H1 (cell line): ENCODE measurements at regions not wholly inside any gene's neighbourhood (a gene's known extent, or its start where the extent isn't known, plus 50 kb on each side); places are given as distances from the start of the nearest gene placed in this dataset.

Experiments
- CTCF ChIA-PET: fragments of 300-600 bp; sonication (Branson Sonifier 250); formaldehyde crosslinking; loops from one replicate; lab custom pipeline; 2021; ENCODE audit not compliant: partially characterized antibody; lab: Charles Lee
- POLR2A ChIA-PET: fragments of 300-600 bp; sonication (Branson Sonifier 250); formaldehyde crosslinking; loops from one replicate; lab custom pipeline; 2021; ENCODE audit warnings: inconsistent platforms; ENCODE audit not compliant: partially characterized antibody; lab: Charles Lee
- DNase-seq, 2 experiments: peaks; one replicate each; pipeline versions ENCODE4 v3.0.0 to v3.0.0-alpha.2; 2010 to 2022; ENCODE audit warnings: low spot score in 2 of 2, low read depth in 1 of 2, mixed read lengths in 1 of 2
- FAIRE-seq: peaks from 2 replicates; lab custom pipeline; 2011; peaks lifted over from hg19 to GRCh38; lab: Jason Lieb, UNC
- H2AFZ ChIP-seq: 2 replicates; pipeline ENCODE4 v1.8.1; 2012; ENCODE audit warnings: low read length, inconsistent platforms
- H2AK5ac ChIP-seq: 2 replicates; pipeline ENCODE4 v1.6.1; 2013; ENCODE audit warnings: low read depth, low read length
- H2BK120ac ChIP-seq: replicated peaks from 2 replicates; pipeline ENCODE3; 2013; ENCODE audit warnings: low read depth, low read length, inconsistent platforms
- H2BK12ac ChIP-seq: 2 replicates; pipeline ENCODE4 v1.6.1; 2013; ENCODE audit warnings: low read depth, low read length
- H2BK15ac ChIP-seq: 2 replicates; pipeline ENCODE4 v1.6.1; 2013; ENCODE audit warnings: low read length
- H2BK20ac ChIP-seq: 2 replicates; pipeline ENCODE4 v1.6.1; 2013; ENCODE audit warnings: low read length
- H2BK5ac ChIP-seq: 2 replicates; pipeline ENCODE4 v1.6.1; 2013; ENCODE audit warnings: low read depth, low read length
- H3K14ac ChIP-seq: 2 replicates; pipeline ENCODE4 v1.6.1; 2013; ENCODE audit warnings: inconsistent platforms; ENCODE audit not compliant: insufficient read length
- H3K18ac ChIP-seq: 2 replicates; pipeline ENCODE4 v1.6.1; 2013; ENCODE audit warnings: low read length; ENCODE audit errors: extremely low read depth
- H3K23ac ChIP-seq: 2 replicates; pipeline ENCODE4 v1.6.1; 2013; ENCODE audit warnings: inconsistent platforms; ENCODE audit not compliant: insufficient read length
- H3K23me2 ChIP-seq: 2 replicates; pipeline ENCODE4 v1.6.1; 2013; ENCODE audit warnings: low read depth, low read length
- H3K27ac ChIP-seq: 2 replicates; pipeline ENCODE4 v1.6.1; 2011; ENCODE audit warnings: low read depth, low read length, inconsistent platforms
- H3K27me3 ChIP-seq, 4 experiments: replicated peaks in 1 of 4; 1 replicate in 1 of 4; 2 replicates in 3 of 4; pipeline versions ENCODE4 v1.6.1 to v1.8.1; 2011 to 2013; ENCODE audit warnings: low read length in 3 of 4, mild to moderate bottlenecking in 3 of 4, inconsistent platforms in 2 of 4, mixed read lengths in 2 of 4, moderate library complexity in 1 of 4; ENCODE audit not compliant: control insufficient read depth in 3 of 4, insufficient read depth in 3 of 4; ENCODE audit errors: extremely low read depth in 1 of 4
- H3K36me3 ChIP-seq, 4 experiments: 2 replicates each; pipeline versions ENCODE4 v1.6.1 to v1.8.1; 2011 to 2013; ENCODE audit warnings: mild to moderate bottlenecking in 4 of 4, low read length in 3 of 4, moderate library complexity in 2 of 4, control low read depth in 1 of 4, inconsistent platforms in 1 of 4; ENCODE audit not compliant: insufficient read depth in 4 of 4, control insufficient read depth in 2 of 4
- H3K4ac ChIP-seq: replicated peaks from 2 replicates; pipeline ENCODE3; 2013; ENCODE audit warnings: low read length, low read depth, mixed read lengths, inconsistent platforms; ENCODE audit not compliant: insufficient read length
- H3K4me1 ChIP-seq, 4 experiments: replicated peaks in 1 of 4; 1 replicate in 1 of 4; 2 replicates in 3 of 4; pipeline versions ENCODE4 v1.6.1 to v1.8.1; 2011 to 2013; ENCODE audit warnings: low read length in 3 of 4, inconsistent platforms in 2 of 4, mixed read lengths in 1 of 4; ENCODE audit not compliant: insufficient read depth in 4 of 4, control insufficient read depth in 3 of 4
- H3K4me2 ChIP-seq, 2 experiments: 2 replicates each; pipeline versions ENCODE4 v1.6.1 to v1.8.1; 2011 to 2013; ENCODE audit warnings: low read depth in 2 of 2, low read length in 2 of 2, control low read depth in 1 of 2, inconsistent platforms in 1 of 2, mild to moderate bottlenecking in 1 of 2; ENCODE audit not compliant: insufficient read depth in 1 of 2
- H3K4me3 ChIP-seq, 4 experiments: fragments of 200-600, 300-600 bp in 1 of 4; sonication (generic), shearing (Covaris generic), sonication (Bioruptor Twin) in 1 of 4; 2 replicates each; pipeline versions ENCODE4 v1.5.1 to v1.8.1; 2011 to 2016; ENCODE audit warnings: low read length in 4 of 4, low read depth in 3 of 4, control low read depth in 2 of 4, inconsistent platforms in 2 of 4, mild to moderate bottlenecking in 2 of 4, mixed read lengths in 1 of 4, moderate library complexity in 1 of 4; ENCODE audit not compliant: insufficient read depth in 2 of 4; ENCODE audit errors: extremely low read depth in 1 of 4
- H3K56ac ChIP-seq: replicated peaks from 2 replicates; pipeline ENCODE3; 2013; ENCODE audit warnings: low read depth, mild to moderate bottlenecking, mixed read lengths, low read length, inconsistent platforms; ENCODE audit not compliant: insufficient read length
- H3K79me1 ChIP-seq: 2 replicates; pipeline ENCODE4 v1.6.1; 2013; ENCODE audit warnings: low read depth, low read length, control low read depth
- H3K79me2 ChIP-seq, 2 experiments: 2 replicates each; pipeline versions ENCODE4 v1.6.1 to v1.8.1; 2012 to 2013; ENCODE audit warnings: low read length in 2 of 2, mild to moderate bottlenecking in 2 of 2, inconsistent platforms in 1 of 2; ENCODE audit not compliant: insufficient read depth in 2 of 2, control insufficient read depth in 1 of 2
- H3K9ac ChIP-seq, 4 experiments: replicated peaks in 1 of 4; 1 replicate in 1 of 4; 2 replicates in 3 of 4; pipeline versions ENCODE4 v1.6.1 to v1.8.1; 2011 to 2013; ENCODE audit warnings: low read depth in 3 of 4, low read length in 3 of 4, control low read depth in 2 of 4, mild to moderate bottlenecking in 2 of 4, moderate library complexity in 2 of 4, inconsistent platforms in 1 of 4; ENCODE audit errors: extremely low read depth in 1 of 4
- H3K9me3 ChIP-seq, 2 experiments: 2 replicates each; pipeline versions ENCODE4 v1.6.1 to v1.8.1; 2012 to 2013; ENCODE audit warnings: mild to moderate bottlenecking in 2 of 2, moderate library complexity in 2 of 2, control low read depth in 1 of 2, inconsistent platforms in 1 of 2, low read depth in 1 of 2, low read length in 1 of 2, mixed read lengths in 1 of 2; ENCODE audit not compliant: insufficient read depth in 2 of 2
- H4K20me1 ChIP-seq, 2 experiments: replicated peaks in 1 of 2; 2 replicates each; pipeline versions ENCODE3 to v1.8.1; 2011 to 2013; ENCODE audit warnings: inconsistent platforms in 2 of 2, low read length in 2 of 2, mild to moderate bottlenecking in 1 of 2; ENCODE audit not compliant: insufficient read depth in 2 of 2, control insufficient read depth in 1 of 2
- H4K5ac ChIP-seq: 2 replicates; pipeline ENCODE4 v1.6.1; 2013; ENCODE audit warnings: low read length, low read depth, mixed read lengths, inconsistent platforms; ENCODE audit not compliant: insufficient read length
- H4K8ac ChIP-seq: 2 replicates; pipeline ENCODE4 v1.8.0; 2013; ENCODE audit warnings: mild to moderate bottlenecking, moderate library complexity, low read length, inconsistent platforms; ENCODE audit not compliant: insufficient read depth; ENCODE audit errors: extremely low read depth
- H4K91ac ChIP-seq: replicated peaks from 2 replicates; pipeline ENCODE3; 2013; ENCODE audit warnings: low read length, mixed read lengths, inconsistent platforms; ENCODE audit not compliant: insufficient read length
- POLR2AphosphoS5 ChIP-seq: IDR thresholded peaks from 2 replicates; pipeline ENCODE4 v1.6.1; 2011; ENCODE audit warnings: low read depth, low read length
- RFX5 ChIP-seq: IDR thresholded peaks from 2 replicates; pipeline ENCODE4 v1.6.1; 2011; ENCODE audit warnings: low read depth, low read length, improper control_type of control experiment, borderline replicate concordance
- WGBS, 2 experiments: shearing (Covaris generic) in 1 of 2; methylation state at CpG; one replicate each; pipeline versions ENCODE4 v1.1.6 to v1.1.7; 2013 to 2015; ENCODE audit warnings: low lambda C conversion rate in 2 of 2, mixed read lengths in 2 of 2, inconsistent platforms in 1 of 2, low coverage in 1 of 2, missing lambda C conversion rate in 1 of 2; ENCODE audit not compliant: insufficient replicate concordance in 2 of 2, insufficient coverage in 1 of 2, insufficient read length in 1 of 2; ENCODE audit errors: extremely low coverage in 1 of 2, missing lambda C conversion rate in 1 of 2; 5-methylcytosine and 5-hydroxymethylcytosine counted together

DNA sequence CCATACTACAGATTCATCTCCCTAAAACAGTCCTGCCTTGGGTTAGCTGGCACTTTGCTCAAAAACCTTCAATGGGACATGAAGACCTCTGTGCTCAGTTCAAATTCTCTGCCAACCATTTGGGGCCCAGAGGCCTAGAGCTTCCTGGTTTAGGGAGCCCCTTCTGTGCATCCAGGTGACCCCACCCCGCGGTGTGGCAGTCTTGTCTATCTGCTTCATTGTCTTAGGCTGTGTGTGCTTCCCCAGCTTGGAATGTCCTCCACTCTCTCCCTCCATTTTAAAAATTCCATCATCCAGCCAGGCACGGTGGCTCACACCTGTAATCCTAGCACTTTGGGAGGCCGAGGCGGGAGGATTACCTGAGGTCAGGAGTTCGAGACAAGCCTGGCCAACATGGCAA is 99.0 kb upstream of the NEO1 start:
- no peak overlapping the region for H3K14ac ChIP-seq
- WGBS, 2 experiments = 94% methylated on average over 6 of the region's 6 CpGs; no CpG with 5 or more reads in 1 of the 2 experiments
- no peak overlapping the region for H3K4me2 ChIP-seq
- no peak overlapping the region for H3K27ac ChIP-seq
- no peak overlapping the region; the same call in 1 of the 2 replicates for H2BK15ac ChIP-seq
- no peak overlapping the region for H3K18ac ChIP-seq
- H3K4me1 ChIP-seq = no peaks in the 10 kb centered on the region
- no peaks in the 10 kb centered on the region for H3K79me2 ChIP-seq
- H3K4me3 ChIP-seq = no peak overlapping the region
- H3K9me3 ChIP-seq = no peaks in the 10 kb centered on the region
- no peaks in the 10 kb centered on the region for H3K79me1 ChIP-seq
- H2BK20ac ChIP-seq = no peak overlapping the region
- POLR2A ChIA-PET = no interaction called here
- no peak overlapping the region for H2AFZ ChIP-seq
- no peak overlapping the region for H4K5ac ChIP-seq
- H4K8ac ChIP-seq = no peak overlapping the region
- no peaks in the 10 kb centered on the region for H3K23me2 ChIP-seq
- DNase-seq = no peak
- FAIRE-seq = no peak
- no peak overlapping the region for H3K56ac ChIP-seq
- TF ChIP-seq RFX5 (no peak), POLR2AphosphoS5 (no peak)
- TF ChIP-seq, all 59 proteins: peak for 0
- Histone ChIP-seq H3K4ac (no peak overlapping the region), H2AK5ac (no peak overlapping the region), H4K20me1 (no peaks in the 10 kb centered on the region), H2BK12ac (no peak overlapping the region), H2BK120ac (no peak overlapping the region), H3K27me3 (no peaks in the 10 kb centered on the region; a peak in 1 of 7 replicates), H3K9ac (no peak overlapping the region), H4K91ac (no peak overlapping the region), H3K23ac (no peak overlapping the region), H2BK5ac (no peak overlapping the region), H3K36me3 (no peaks in the 10 kb centered on the region)
- CTCF ChIA-PET = interaction anchor here (1.0 kb wide), 1 partner anchor 320 kb away, joined by 3 read pairs; no protein-coding TSS in a partner anchor
